Ramos (cell line): ENCODE measurements at regions not wholly inside any gene's neighbourhood (a gene's known extent, or its start where the extent isn't known, plus 50 kb on each side); places are given as distances from the start of the nearest gene placed in this dataset.

Source experiments
- in situ Hi-C: fragments of 300-500 bp; cut with MboI; formaldehyde crosslinking; loops from one replicate; pipeline ENCODE4 v1.14.3; 2022; ENCODE audit warnings: low sequenced_read_pairs; ENCODE audit not compliant: unreplicated experiment

GRCh38 chr13:103145442-103145841 is 79.2 kb upstream of the SLC10A2 start:
- in situ Hi-C loops: loop anchor here (10.0 kb wide), 1 partner anchor 231 kb away; no protein-coding TSS in a partner anchor

GRCh38 chr13:103143432-103143831 is 77.2 kb upstream of the SLC10A2 start:
- in situ Hi-C loops: loop anchor here (10.0 kb wide), 1 partner anchor 229 kb away; no protein-coding TSS in a partner anchor

GRCh38 chr13:103142151-103142550 is 75.9 kb upstream of the SLC10A2 start:
- in situ Hi-C loops: loop anchor here (10.0 kb wide), 1 partner anchor 227 kb away; no protein-coding TSS in a partner anchor

DNA sequence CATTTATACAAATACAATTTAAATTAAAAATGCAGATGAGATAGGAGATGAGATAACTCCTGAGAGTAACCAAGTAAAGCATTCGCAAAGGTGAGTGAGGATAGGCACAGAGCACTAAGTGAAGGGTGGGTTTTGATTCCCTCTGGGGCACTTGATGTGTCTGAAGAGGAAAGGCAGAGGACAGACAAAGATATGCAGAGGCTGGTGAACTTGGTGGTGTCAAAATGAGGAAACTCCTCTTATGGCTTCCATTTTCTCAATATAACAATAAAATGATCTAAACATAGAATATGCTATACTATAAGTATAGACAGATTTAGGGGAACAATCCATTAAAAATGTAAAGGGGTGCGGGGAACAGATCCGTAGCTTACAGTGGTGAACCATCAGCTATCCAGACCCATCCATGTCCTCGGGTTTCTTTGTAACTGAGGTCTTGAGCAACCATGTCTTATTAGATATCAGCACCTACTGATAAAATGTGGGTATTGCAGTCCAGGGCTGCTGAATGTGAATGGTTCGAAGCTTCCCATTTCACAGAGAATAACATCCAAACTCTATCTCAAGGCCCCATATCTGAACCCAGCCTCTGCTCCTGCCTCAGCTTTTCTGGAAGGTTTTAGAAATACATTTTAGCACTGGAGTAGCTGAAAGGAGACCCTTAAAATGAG is 73.9 kb upstream of the SLC10A2 start:
- in situ Hi-C loops: loop anchor here (10.0 kb wide), 1 partner anchor 225 kb away; no protein-coding TSS in a partner anchor

DNA sequence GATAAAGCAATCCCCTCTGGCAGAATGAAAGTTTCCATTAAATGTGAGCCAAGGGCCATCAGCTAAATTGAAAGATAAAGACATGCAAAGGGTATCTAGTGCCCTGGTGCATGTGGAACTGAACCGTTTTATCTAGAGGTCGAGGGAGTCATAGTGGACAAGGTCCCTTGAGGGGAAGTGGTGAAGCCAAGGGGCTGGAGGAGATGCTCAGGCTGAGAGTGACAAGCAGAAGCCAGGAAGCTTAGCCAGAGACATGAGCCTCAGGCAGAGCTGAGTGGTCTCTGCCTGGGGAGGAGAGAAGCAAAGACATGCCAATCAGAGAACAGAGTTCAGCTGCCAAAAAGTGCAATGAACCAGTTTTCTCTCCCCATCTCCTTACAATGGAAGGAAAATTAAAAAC is 68.1 kb upstream of the SLC10A2 start:
- in situ Hi-C loops: no loop called here

GRCh38 chr13:103133556-103133955 is 67.3 kb upstream of the SLC10A2 start:
- in situ Hi-C loops: no loop called here

DNA sequence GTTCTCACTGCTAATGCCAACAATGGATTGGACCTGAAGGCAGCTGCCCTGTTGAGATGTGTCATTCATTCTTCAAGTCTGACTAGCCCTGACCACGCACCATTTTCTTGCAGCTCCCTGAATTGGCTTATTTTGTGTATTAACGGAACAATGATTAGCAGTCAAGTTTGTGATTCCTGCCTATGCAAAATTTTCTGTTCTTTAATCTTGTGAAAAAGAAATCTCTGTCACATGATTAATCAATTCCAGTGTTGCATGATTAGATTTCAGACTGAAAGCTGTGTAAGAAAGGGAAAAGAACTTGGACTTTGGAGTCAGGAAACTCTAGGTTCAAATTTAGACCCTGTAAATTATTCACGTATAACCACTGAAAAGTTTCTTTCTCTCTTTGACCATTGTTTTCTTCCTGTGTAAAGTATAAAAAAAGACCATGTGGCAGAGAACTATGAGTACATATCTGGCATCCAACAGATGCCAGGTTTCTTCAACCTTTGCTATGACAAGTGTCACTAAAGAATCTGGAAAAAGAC is 64.5 kb upstream of the SLC10A2 start:
- in situ Hi-C loops: no loop called here

GRCh38 chr13:103130146-103130545 is 63.9 kb upstream of the SLC10A2 start:
- in situ Hi-C loops: no loop called here
